Eye (tissue), 1 donor: ENCODE measurements at regions not wholly inside any gene's neighbourhood (a gene's known extent, or its start where the extent isn't known, plus 50 kb on each side); places are given as distances from the start of the nearest gene placed in this dataset.
"Not testable (repeated sequence)": the region's sequence is repeated elsewhere in the genome, so short reads cannot be mapped to it uniquely, and the experiment has no call there.

Experiments
- DNase-seq: peaks from one replicate; pipeline ENCODE4 v3.0.0-alpha.2; 2015

GRCh38 chr9:109599131-109599530 is 101.0 kb upstream of the PTPN3 start:
- no peak for DNase-seq

GRCh38 chr9:109599711-109600110 is 101.6 kb upstream of the PTPN3 start:
- no peak for DNase-seq

- peak; percentile 24 for DNase-seq
Measured at GRCh38 chr9:109600142-109600541, 102.0 kb upstream of the PTPN3 start.

- DNase-seq, result no peak
Measured at GRCh38 chr9:109601181-109601580, 103.1 kb upstream of the PTPN3 start.

- no peak for DNase-seq
Measured at GRCh38 chr9:109602987-109603386, 104.9 kb upstream of the PTPN3 start.

GRCh38 chr9:109604131-109604530 is 106.0 kb upstream of the PTPN3 start:
- DNase-seq, result peak; percentile 7

GRCh38 chr9:109604781-109605180 is 106.7 kb upstream of the PTPN3 start:
- peak; percentile 23 for DNase-seq

GRCh38 chr9:109609060-109609459 is 111.0 kb upstream of the PTPN3 start:
- no peak for DNase-seq

GRCh38 chr9:109616571-109617120 is 118.5 kb upstream of the PTPN3 start:
- no peak for DNase-seq

- no peak for DNase-seq
Measured at GRCh38 chr9:109619310-109619709, 121.2 kb upstream of the PTPN3 start.

GRCh38 chr9:109624143-109624542 is 126.0 kb upstream of the PTPN3 start:
- DNase-seq, result no peak

GRCh38 chr9:109624896-109625295 is 126.8 kb upstream of the PTPN3 start:
- DNase-seq, result no peak

GRCh38 chr9:109627042-109627441 is 128.9 kb upstream of the PTPN3 start:
- DNase-seq, result no peak

- DNase-seq, result no peak
Measured at GRCh38 chr9:109629615-109630014, 131.5 kb upstream of the PTPN3 start.

- no peak for DNase-seq
Measured at GRCh38 chr9:109632817-109633216, 134.7 kb upstream of the PTPN3 start.

- peak; percentile 70 for DNase-seq
Measured at GRCh38 chr9:109639674-109640579, 140.1 kb upstream of the PALM2AKAP2 start.

GRCh38 chr9:109640580-109641371 is 139.2 kb upstream of the PALM2AKAP2 start:
- DNase-seq, result peak; percentile 93

- no peak for DNase-seq
Measured at GRCh38 chr9:109641372-109641659, 138.7 kb upstream of the PALM2AKAP2 start.

- no peak for DNase-seq
Measured at GRCh38 chr9:109652112-109652511, 127.9 kb upstream of the PALM2AKAP2 start.

GRCh38 chr9:109652971-109653370 is 127.0 kb upstream of the PALM2AKAP2 start:
- peak; percentile 7 for DNase-seq

- DNase-seq, result no peak
Measured at GRCh38 chr9:109653470-109653869, 126.5 kb upstream of the PALM2AKAP2 start.

- DNase-seq, result not testable (repeated sequence)
Measured at GRCh38 chr9:109663978-109664377, 116.0 kb upstream of the PALM2AKAP2 start.

GRCh38 chr9:109665736-109666135 is 114.3 kb upstream of the PALM2AKAP2 start:
- DNase-seq, result not testable (repeated sequence)

- no peak for DNase-seq
Measured at GRCh38 chr9:109681301-109681700, 98.7 kb upstream of the PALM2AKAP2 start.
